ENCODE measurements at regions not wholly inside any gene's neighbourhood (a gene's known extent, or its start where the extent isn't known, plus 50 kb on each side); places are given as distances from the start of the nearest gene placed in this dataset.

- TF ChIP-seq CTCF (IDR thresholded peaks at IDR 0.05) (no peak), POLR2A (IDR thresholded peaks at IDR 0.05) (no peak)
Observed at GRCh38 chr7:85802211-85802610, 615.4 kb upstream of the SEMA3D start.

All from lower leg skin (tissue), 3 donors.